Panc1 (cell line): ENCODE measurements at regions not wholly inside any gene's neighbourhood (a gene's known extent, or its start where the extent isn't known, plus 50 kb on each side); places are given as distances from the start of the nearest gene placed in this dataset.

Experiments used
- ATAC-seq: fragments of 200-7000 bp; cut with Tn5 transposase; 2 replicates; pipeline ENCODE4 v1.9.1; 2020; ENCODE audit warnings: mild to moderate bottlenecking, moderate library complexity
- BruUV-seq: library from RNA; stranded (reverse); fragments of 400-500 nt; replicated peaks from 2 replicates; lab custom pipeline; 2021; lab: Mats Ljungman, UMichigan
- CTCF ChIA-PET: fragments of 300-600 bp; sonication (Branson Sonifier 250); formaldehyde crosslinking; loops from one replicate; lab custom pipeline; 2022; ENCODE audit warnings: antibody characterized with exemption; lab: Charles Lee
- POLR2A ChIA-PET: fragments of 300-600 bp; sonication (Branson Sonifier 250); formaldehyde crosslinking; loops from one replicate; lab custom pipeline; 2022; ENCODE audit warnings: antibody characterized with exemption; lab: Charles Lee
- DNase-seq: peaks from one replicate; pipeline ENCODE4 v3.0.0-alpha.2; 2010; ENCODE audit warnings: low read depth, low spot score
- H3K27ac ChIP-seq: 2 replicates; pipeline ENCODE4 v1.5.1; 2011; ENCODE audit warnings: mild to moderate bottlenecking, low read length, inconsistent platforms
- H3K27me3 ChIP-seq: fragments of 200-500 bp; sonication (Bioruptor generic); 2 replicates; pipeline ENCODE4 v1.6.0; 2014; ENCODE audit warnings: low read length, inconsistent platforms; ENCODE audit not compliant: control insufficient read depth, insufficient read depth
- H3K36me3 ChIP-seq: fragments of 200-500 bp; sonication (Bioruptor generic); 2 replicates; pipeline ENCODE4 v1.5.1; 2014; ENCODE audit warnings: inconsistent platforms, mild to moderate bottlenecking, low read length, moderate library complexity; ENCODE audit not compliant: control insufficient read depth, insufficient read depth
- H3K4me1 ChIP-seq: 2 replicates; pipeline ENCODE4 v1.5.1; 2011; ENCODE audit warnings: inconsistent platforms, mild to moderate bottlenecking, low read length, moderate library complexity; ENCODE audit not compliant: control insufficient read depth, insufficient read depth
- H3K4me3 ChIP-seq, 2 experiments: 2 replicates each; pipeline ENCODE4 v1.5.1; 2011 to 2012; ENCODE audit warnings: low read depth in 2 of 2, low read length in 2 of 2, mild to moderate bottlenecking in 2 of 2, inconsistent platforms in 1 of 2, moderate library complexity in 1 of 2
- H3K9me3 ChIP-seq: fragments of 200-500 bp; sonication (Bioruptor generic); 2 replicates; pipeline ENCODE4 v1.5.1; 2014; ENCODE audit warnings: low read depth, mild to moderate bottlenecking, inconsistent platforms, low read length, moderate library complexity; ENCODE audit not compliant: control insufficient read depth, insufficient read depth
- POLR2AphosphoS5 ChIP-seq: IDR thresholded peaks from 2 replicates; pipeline ENCODE4 v1.6.1; 2012; ENCODE audit warnings: mild to moderate bottlenecking, low read depth, low read length, moderate library complexity
- SIN3A ChIP-seq: IDR thresholded peaks from 2 replicates; pipeline ENCODE4 v1.6.1; 2012; ENCODE audit warnings: low read depth, mild to moderate bottlenecking, low read length, moderate library complexity, borderline replicate concordance; ENCODE audit not compliant: insufficient read depth
- TCF7L2 ChIP-seq: IDR thresholded peaks from 2 replicates; pipeline ENCODE4 v1.6.1; 2011; ENCODE audit warnings: mild to moderate bottlenecking, low read depth, low read length, inconsistent platforms
- in situ Hi-C: cut with HindIII; loops from 2 replicates; pipeline ENCODE4 v1.10.0; 2016; ENCODE audit warnings: low sequenced_read_pairs, low pct_unique_long_range_greater_than_20kb
- intact Hi-C: fragments of 100-400 bp; cut with micrococcal nuclease; formaldehyde crosslinking; loops from one replicate; pipeline ENCODE4 v1.10.0; 2022; ENCODE audit not compliant: unreplicated experiment
- TF ChIP-seq, protein P1 (sequence below): fragments of 450-650 bp; IDR thresholded peaks from 2 replicates; pipeline ENCODE4 v1.5.1; 2017; ENCODE audit warnings: mild to moderate bottlenecking
- TF ChIP-seq, protein P2 (sequence below), 2 experiments: IDR thresholded peaks; 2 replicates each; pipeline ENCODE4 v1.6.1; 2011 to 2012; ENCODE audit warnings: low read depth in 2 of 2, control low read depth in 1 of 2, low read length in 1 of 2, mild to moderate bottlenecking in 1 of 2, moderate library complexity in 1 of 2; ENCODE audit not compliant: insufficient read depth in 1 of 2

DNA sequence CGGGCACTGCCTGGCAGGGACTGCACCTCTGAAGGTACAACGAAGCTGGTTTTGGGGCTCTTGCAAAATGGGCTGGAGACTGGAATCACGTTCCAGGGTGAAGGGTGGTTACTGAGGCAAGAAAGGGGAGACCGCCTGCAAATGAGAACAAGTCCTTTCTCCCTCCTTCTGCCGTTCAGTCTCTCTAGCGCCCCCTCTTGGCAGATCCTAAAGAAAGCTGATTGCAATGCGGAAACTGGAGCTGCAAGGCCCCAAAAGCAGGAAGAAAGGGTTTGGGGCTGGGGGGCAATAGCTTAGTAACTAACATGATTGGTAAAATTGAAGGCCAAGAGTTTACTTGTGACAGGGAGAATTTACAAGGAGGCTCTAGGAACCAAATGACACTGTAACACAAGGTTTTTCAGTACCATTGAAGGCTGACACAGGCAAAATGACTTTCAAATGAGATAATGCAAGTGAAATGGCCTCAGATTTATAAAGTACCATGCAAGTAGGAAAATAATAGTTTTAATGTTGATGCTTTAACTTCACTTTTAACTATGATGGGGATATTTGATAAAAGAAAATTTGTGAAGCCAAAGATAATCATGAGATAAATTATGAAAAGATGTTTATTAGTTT lies 222.7 kb upstream of the HAND2 start:
- intact Hi-C loops (no loop called here), in situ Hi-C loops (no loop called here)
- no peak for TF ChIP-seq SIN3A
- TF ChIP-seq POLR2AphosphoS5: no peak
- TF ChIP-seq, protein P1, sequence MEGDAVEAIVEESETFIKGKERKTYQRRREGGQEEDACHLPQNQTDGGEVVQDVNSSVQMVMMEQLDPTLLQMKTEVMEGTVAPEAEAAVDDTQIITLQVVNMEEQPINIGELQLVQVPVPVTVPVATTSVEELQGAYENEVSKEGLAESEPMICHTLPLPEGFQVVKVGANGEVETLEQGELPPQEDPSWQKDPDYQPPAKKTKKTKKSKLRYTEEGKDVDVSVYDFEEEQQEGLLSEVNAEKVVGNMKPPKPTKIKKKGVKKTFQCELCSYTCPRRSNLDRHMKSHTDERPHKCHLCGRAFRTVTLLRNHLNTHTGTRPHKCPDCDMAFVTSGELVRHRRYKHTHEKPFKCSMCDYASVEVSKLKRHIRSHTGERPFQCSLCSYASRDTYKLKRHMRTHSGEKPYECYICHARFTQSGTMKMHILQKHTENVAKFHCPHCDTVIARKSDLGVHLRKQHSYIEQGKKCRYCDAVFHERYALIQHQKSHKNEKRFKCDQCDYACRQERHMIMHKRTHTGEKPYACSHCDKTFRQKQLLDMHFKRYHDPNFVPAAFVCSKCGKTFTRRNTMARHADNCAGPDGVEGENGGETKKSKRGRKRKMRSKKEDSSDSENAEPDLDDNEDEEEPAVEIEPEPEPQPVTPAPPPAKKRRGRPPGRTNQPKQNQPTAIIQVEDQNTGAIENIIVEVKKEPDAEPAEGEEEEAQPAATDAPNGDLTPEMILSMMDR: peak; percentile 61
- no peak for TF ChIP-seq TCF7L2
- TF ChIP-seq, protein P2, sequence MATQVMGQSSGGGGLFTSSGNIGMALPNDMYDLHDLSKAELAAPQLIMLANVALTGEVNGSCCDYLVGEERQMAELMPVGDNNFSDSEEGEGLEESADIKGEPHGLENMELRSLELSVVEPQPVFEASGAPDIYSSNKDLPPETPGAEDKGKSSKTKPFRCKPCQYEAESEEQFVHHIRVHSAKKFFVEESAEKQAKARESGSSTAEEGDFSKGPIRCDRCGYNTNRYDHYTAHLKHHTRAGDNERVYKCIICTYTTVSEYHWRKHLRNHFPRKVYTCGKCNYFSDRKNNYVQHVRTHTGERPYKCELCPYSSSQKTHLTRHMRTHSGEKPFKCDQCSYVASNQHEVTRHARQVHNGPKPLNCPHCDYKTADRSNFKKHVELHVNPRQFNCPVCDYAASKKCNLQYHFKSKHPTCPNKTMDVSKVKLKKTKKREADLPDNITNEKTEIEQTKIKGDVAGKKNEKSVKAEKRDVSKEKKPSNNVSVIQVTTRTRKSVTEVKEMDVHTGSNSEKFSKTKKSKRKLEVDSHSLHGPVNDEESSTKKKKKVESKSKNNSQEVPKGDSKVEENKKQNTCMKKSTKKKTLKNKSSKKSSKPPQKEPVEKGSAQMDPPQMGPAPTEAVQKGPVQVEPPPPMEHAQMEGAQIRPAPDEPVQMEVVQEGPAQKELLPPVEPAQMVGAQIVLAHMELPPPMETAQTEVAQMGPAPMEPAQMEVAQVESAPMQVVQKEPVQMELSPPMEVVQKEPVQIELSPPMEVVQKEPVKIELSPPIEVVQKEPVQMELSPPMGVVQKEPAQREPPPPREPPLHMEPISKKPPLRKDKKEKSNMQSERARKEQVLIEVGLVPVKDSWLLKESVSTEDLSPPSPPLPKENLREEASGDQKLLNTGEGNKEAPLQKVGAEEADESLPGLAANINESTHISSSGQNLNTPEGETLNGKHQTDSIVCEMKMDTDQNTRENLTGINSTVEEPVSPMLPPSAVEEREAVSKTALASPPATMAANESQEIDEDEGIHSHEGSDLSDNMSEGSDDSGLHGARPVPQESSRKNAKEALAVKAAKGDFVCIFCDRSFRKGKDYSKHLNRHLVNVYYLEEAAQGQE (IDR thresholded peaks at IDR 0.05; ENCODE audit: insufficient read depth in 1 of 2, low read depth in 2 of 2, low read length in 1 of 2): no peak
- H3K36me3 ChIP-seq: no peaks in the 10 kb centered on the region
- no peaks in the 10 kb centered on the region for H3K27me3 ChIP-seq
- no peak for ATAC-seq
- ChIA-PET POLR2A (no interaction called here), CTCF (no interaction called here)
- no peak for DNase-seq
- no peaks in the 10 kb centered on the region for H3K9me3 ChIP-seq
- H3K4me1 ChIP-seq: no peaks in the 10 kb centered on the region
- no TSS peak for BruUV-seq
- no peak overlapping the region for H3K27ac ChIP-seq
- H3K4me3 ChIP-seq: no peak overlapping the region

GRCh38 chr4:173748353-173748752 lies 218.3 kb upstream of the HAND2 start:
- in situ Hi-C loops (no loop called here), intact Hi-C loops (no loop called here)
- H3K9me3 ChIP-seq: no peaks in the 10 kb centered on the region
- ATAC-seq (no peak), DNase-seq (no peak)
- H3K36me3 ChIP-seq: no peaks in the 10 kb centered on the region
- H3K27me3 ChIP-seq: no peaks in the 10 kb centered on the region
- ChIA-PET CTCF (no interaction called here), POLR2A (no interaction called here)
- H3K4me1 ChIP-seq: no peaks in the 10 kb centered on the region
- H3K27ac ChIP-seq: no peak overlapping the region
- H3K4me3 ChIP-seq: no peak overlapping the region
- no TSS peak for BruUV-seq
- no peak for TF ChIP-seq TCF7L2
- no peak for TF ChIP-seq SIN3A
- TF ChIP-seq POLR2AphosphoS5: no peak
- TF ChIP-seq, protein P2 (IDR thresholded peaks at IDR 0.05; ENCODE audit: insufficient read depth in 1 of 2, low read depth in 2 of 2, low read length in 1 of 2): no peak
- TF ChIP-seq, protein P1: no peak; the same call in 1 of the 2 replicates
